ENCODE measurements at regions not wholly inside any gene's neighbourhood (a gene's known extent, or its start where the extent isn't known, plus 50 kb on each side); places are given as distances from the start of the nearest gene placed in this dataset.

- TF ChIP-seq CTCF (IDR thresholded peaks at IDR 0.05; ENCODE audit: low read depth, low read length) (no peak), POLR2A (IDR thresholded peaks at IDR 0.05; ENCODE audit: extremely low read depth, insufficient read length) (no peak), MAX (IDR thresholded peaks at IDR 0.05; ENCODE audit: low read depth, low read length) (no peak), MYC (IDR thresholded peaks at IDR 0.05; ENCODE audit: low read depth, low read length) (no peak)
These were observed 480.2 kb downstream of the RPS29 start for GRCh38 chr14:49105956-49106355.
